Non-pigmented ciliary epithelial cell (primary cell): ENCODE measurements at regions not wholly inside any gene's neighbourhood (a gene's known extent, or its start where the extent isn't known, plus 50 kb on each side); places are given as distances from the start of the nearest gene placed in this dataset.

Experiments
- DNase-seq: peaks from one replicate; pipeline ENCODE4 v3.0.0-alpha.2; 2010; ENCODE audit warnings: low read depth

DNA sequence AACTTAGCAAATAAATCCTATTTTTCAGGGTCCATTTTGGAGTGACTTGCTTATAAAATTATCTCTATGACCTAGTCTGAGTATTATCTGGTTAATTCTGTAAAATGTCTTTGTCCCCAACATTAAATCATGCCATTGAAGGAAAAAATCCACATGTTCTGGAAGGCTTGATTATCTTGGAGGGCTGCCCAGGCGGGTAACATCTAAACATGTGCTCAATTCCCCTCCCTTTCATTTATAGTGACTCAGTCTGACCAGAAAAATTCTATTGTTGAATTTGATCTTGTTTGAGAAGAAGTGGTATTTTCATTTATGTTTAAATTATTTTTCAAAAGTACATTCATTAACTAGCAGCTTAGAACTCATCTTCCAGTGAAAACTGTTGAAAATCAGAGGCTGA is 55.4 kb upstream of the SLC10A7 start:
- peak; percentile 4 for DNase-seq

- no peak for DNase-seq
These were observed 55.8 kb upstream of the POU4F2 start for GRCh38 chr4:146582864-146583263.

DNA sequence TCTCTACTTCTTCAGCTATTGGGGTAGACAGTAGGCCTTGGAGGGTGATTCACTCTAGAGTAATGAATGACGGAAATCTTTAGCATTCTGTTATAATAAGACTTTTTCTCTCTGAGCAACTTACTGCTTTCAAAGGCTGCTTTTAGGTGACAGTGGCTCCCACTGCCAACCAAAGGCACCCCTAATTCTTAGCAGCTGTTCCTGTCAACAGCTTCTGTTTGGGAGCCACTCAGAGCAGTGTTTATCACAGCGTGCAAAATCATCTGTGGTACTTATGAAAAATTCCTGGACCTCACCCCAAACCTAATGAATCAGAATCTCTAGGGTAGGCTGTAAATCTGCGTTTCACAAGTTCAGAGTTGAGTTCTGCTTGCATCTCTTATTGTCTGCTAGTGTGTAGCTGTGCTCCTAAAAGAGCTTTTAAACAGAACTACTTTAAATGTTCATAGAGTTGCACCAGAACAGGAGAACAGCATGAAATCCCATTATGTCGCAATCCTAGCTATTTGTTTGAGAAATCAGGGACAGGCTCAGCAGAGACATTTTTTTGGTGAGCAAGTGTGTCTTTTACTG is 52.8 kb upstream of the POU4F2 start:
- DNase-seq, result peak; percentile 6
